ENCODE measurements at regions not wholly inside any gene's neighbourhood (a gene's known extent, or its start where the extent isn't known, plus 50 kb on each side); places are given as distances from the start of the nearest gene placed in this dataset.
"Not testable (repeated sequence)": the region's sequence is repeated elsewhere in the genome, so short reads cannot be mapped to it uniquely, and the experiment has no call there.

- DNase-seq (ENCODE audit: low spot score): not testable (repeated sequence)
Measured at GRCh38 chr12:84382486-84382885, 530.1 kb downstream of the SLC6A15 start.

- DNase-seq (ENCODE audit: low spot score): no peak
Measured at GRCh38 chr12:84376320-84376719, 536.3 kb downstream of the SLC6A15 start.

- no peak for DNase-seq (ENCODE audit: low spot score)
Measured at GRCh38 chr12:84375449-84376170, 537.0 kb downstream of the SLC6A15 start.

- DNase-seq (ENCODE audit: low spot score): no peak
Measured at GRCh38 chr12:84362552-84362897, 550.1 kb downstream of the SLC6A15 start.

GRCh38 chr12:84361651-84362551 is 550.7 kb downstream of the SLC6A15 start:
- no peak for DNase-seq (ENCODE audit: low spot score)

- no peak for DNase-seq (ENCODE audit: low spot score)
Measured at GRCh38 chr12:84357314-84357713, 555.3 kb downstream of the SLC6A15 start.

GRCh38 chr12:84356224-84356623 is 556.4 kb downstream of the SLC6A15 start:
- no peak for DNase-seq (ENCODE audit: low spot score)

GRCh38 chr12:84355561-84355960 is 557.0 kb downstream of the SLC6A15 start:
- no peak for DNase-seq (ENCODE audit: low spot score)

- DNase-seq (ENCODE audit: low spot score): no peak
Measured at GRCh38 chr12:84348582-84348981, 564.0 kb downstream of the SLC6A15 start.

- DNase-seq (ENCODE audit: low spot score): no peak
Measured at GRCh38 chr12:84341467-84342193, 571.0 kb downstream of the SLC6A15 start.

GRCh38 chr12:84336231-84336630 is 576.4 kb downstream of the SLC6A15 start:
- DNase-seq (ENCODE audit: low spot score): no peak

GRCh38 chr12:84329938-84330337 is 582.7 kb downstream of the SLC6A15 start:
- no peak for DNase-seq (ENCODE audit: low spot score)

- no peak for DNase-seq (ENCODE audit: low spot score)
Measured at GRCh38 chr12:84315926-84316325, 596.7 kb downstream of the SLC6A15 start.

- no peak for DNase-seq (ENCODE audit: low spot score)
Measured at GRCh38 chr12:84313323-84313675, 599.3 kb downstream of the SLC6A15 start.

- DNase-seq (ENCODE audit: low spot score): no peak
Measured at GRCh38 chr12:84308211-84308610, 604.4 kb downstream of the SLC6A15 start.

- DNase-seq (ENCODE audit: low spot score): no peak
Measured at GRCh38 chr12:84305144-84305543, 607.5 kb downstream of the SLC6A15 start.

GRCh38 chr12:84294246-84294645 is 618.4 kb downstream of the SLC6A15 start:
- no peak for DNase-seq (ENCODE audit: low spot score)

- DNase-seq (ENCODE audit: low spot score): no peak
Measured at GRCh38 chr12:84290168-84290567, 622.4 kb downstream of the SLC6A15 start.

GRCh38 chr12:84277986-84278385 is 634.6 kb downstream of the SLC6A15 start:
- DNase-seq (ENCODE audit: low spot score): no peak

GRCh38 chr12:84276215-84276614 is 636.4 kb downstream of the SLC6A15 start:
- no peak for DNase-seq (ENCODE audit: low spot score)

GRCh38 chr12:84272324-84272723 is 640.3 kb downstream of the SLC6A15 start:
- no peak for DNase-seq (ENCODE audit: low spot score)

GRCh38 chr12:84270470-84271140 is 642.0 kb downstream of the SLC6A15 start:
- DNase-seq (ENCODE audit: low spot score): no peak
